Fibroblast of lung (primary cell): ENCODE measurements at regions not wholly inside any gene's neighbourhood (a gene's known extent, or its start where the extent isn't known, plus 50 kb on each side); places are given as distances from the start of the nearest gene placed in this dataset.

Experiments used
- DNase-seq, 2 donors: peaks; one replicate each; pipeline versions ENCODE4 v3.0.0 to v3.0.0-alpha.2; 2010; ENCODE audit warnings: low read depth in 2 of 2
- H2AFZ ChIP-seq: 2 replicates; pipeline ENCODE4 v1.5.1; 2012; ENCODE audit warnings: low read length, control low read depth, inconsistent platforms
- H3K27ac ChIP-seq: 2 replicates; pipeline ENCODE4 v1.5.1; 2011; ENCODE audit warnings: low read length, control low read depth; ENCODE audit not compliant: insufficient read depth
- H3K27me3 ChIP-seq: 2 replicates; pipeline ENCODE4 v1.5.1; 2011; ENCODE audit warnings: mild to moderate bottlenecking, low read length; ENCODE audit not compliant: control insufficient read depth, insufficient read depth
- H3K36me3 ChIP-seq: 2 replicates; pipeline ENCODE4 v1.5.1; 2011; ENCODE audit warnings: low read length; ENCODE audit not compliant: control insufficient read depth, insufficient read depth
- H3K4me1 ChIP-seq: 2 replicates; pipeline ENCODE4 v1.5.1; 2011; ENCODE audit warnings: low read length; ENCODE audit not compliant: control insufficient read depth, insufficient read depth; ENCODE audit errors: extremely low read depth
- H3K4me2 ChIP-seq: 2 replicates; pipeline ENCODE4 v1.5.1; 2011; ENCODE audit warnings: low read length, control low read depth; ENCODE audit not compliant: insufficient read depth; ENCODE audit errors: extremely low read depth
- H3K4me3 ChIP-seq, 4 experiments: fragments of 200-600 bp in 1 of 4; sonication (generic) in 1 of 4; replicated peaks in 1 of 4; 2 replicates each; pipeline ENCODE4 v1.5.1; 2011 to 2016; ENCODE audit warnings: low read length in 4 of 4, low read depth in 3 of 4, mild to moderate bottlenecking in 3 of 4, control low read depth in 2 of 4, inconsistent platforms in 1 of 4, mixed read lengths in 1 of 4; ENCODE audit not compliant: insufficient read depth in 1 of 4; ENCODE audit errors: control extremely low read depth in 1 of 4
- H3K79me2 ChIP-seq: 2 replicates; pipeline ENCODE4 v1.5.1; 2012; ENCODE audit warnings: mild to moderate bottlenecking, low read length, inconsistent platforms; ENCODE audit not compliant: control insufficient read depth, insufficient read depth
- H3K9ac ChIP-seq: 2 replicates; pipeline ENCODE4 v1.5.1; 2011; ENCODE audit warnings: mild to moderate bottlenecking, low read length, control low read depth; ENCODE audit not compliant: insufficient read depth
- H3K9me3 ChIP-seq: 2 replicates; pipeline ENCODE4 v1.5.1; 2012; ENCODE audit warnings: low read depth, low read length; ENCODE audit not compliant: control insufficient read depth, insufficient read depth
- H4K20me1 ChIP-seq: 2 replicates; pipeline ENCODE4 v1.5.1; 2011; ENCODE audit warnings: low read length; ENCODE audit not compliant: control insufficient read depth, insufficient read depth; ENCODE audit errors: extremely low read depth
- CTCF ChIP-seq, 2 donors: IDR thresholded peaks in 1 of 2; conservative IDR thresholded peaks in 1 of 2; 1 replicate in 1 of 2; 2 replicates in 1 of 2; pipeline ENCODE4 v1.5.1; 2011 to 2012; ENCODE audit warnings: low read length in 2 of 2, control low read depth in 1 of 2, inconsistent platforms in 1 of 2, low read depth in 1 of 2, mild to moderate bottlenecking in 1 of 2
- EZH2 ChIP-seq: IDR thresholded peaks from 2 replicates; pipeline ENCODE4 v1.5.1; 2012; ENCODE audit warnings: low read length, control low read depth, mild to moderate bottlenecking; ENCODE audit errors: missing control alignments

GRCh38 chr1:30511991-30512913 lies 211.1 kb downstream of the MATN1 start:
- Histone ChIP-seq H3K9ac (no peak overlapping the region), H4K20me1 (no peaks in the 10 kb centered on the region), H2AFZ (no peak overlapping the region), H3K79me2 (no peaks in the 10 kb centered on the region), H3K27me3 (no peaks in the 10 kb centered on the region), H3K9me3 (no peaks in the 10 kb centered on the region), H3K4me3 (no peak overlapping the region), H3K36me3 (no peaks in the 10 kb centered on the region), H3K27ac (no peak overlapping the region), H3K4me1 (no peaks in the 10 kb centered on the region), H3K4me2 (no peak overlapping the region)
- TF ChIP-seq CTCF (conservative IDR thresholded peaks at IDR 0.05 in 1 of 2, IDR thresholded peaks at IDR 0.05 in 1 of 2; ENCODE audit: low read depth in 1 of 2, low read length in 2 of 2) (no peak), EZH2 (no peak)
- DNase-seq, result peak in 1 of 2 donors; percentile 72

- Histone ChIP-seq H3K9ac (no peak overlapping the region), H3K27me3 (no peaks in the 10 kb centered on the region), H3K27ac (no peak overlapping the region), H3K4me2 (no peak overlapping the region), H4K20me1 (no peaks in the 10 kb centered on the region), H3K79me2 (no peaks in the 10 kb centered on the region), H3K4me3 (no peak overlapping the region), H3K4me1 (no peaks in the 10 kb centered on the region), H3K9me3 (no peaks in the 10 kb centered on the region), H3K36me3 (no peaks in the 10 kb centered on the region), H2AFZ (no peak overlapping the region)
- no peak for DNase-seq
- no peak for TF ChIP-seq CTCF (conservative IDR thresholded peaks at IDR 0.05 in 1 of 2, IDR thresholded peaks at IDR 0.05 in 1 of 2; ENCODE audit: low read depth in 1 of 2, low read length in 2 of 2)
- TF ChIP-seq EZH2, result no peak
Observed at GRCh38 chr1:30511563-30511962, 211.8 kb downstream of the MATN1 start.

- TF ChIP-seq CTCF (conservative IDR thresholded peaks at IDR 0.05 in 1 of 2, IDR thresholded peaks at IDR 0.05 in 1 of 2; ENCODE audit: low read depth in 1 of 2, low read length in 2 of 2), result no peak
- no peak for TF ChIP-seq EZH2
- Histone ChIP-seq H3K4me3 (no peak overlapping the region), H4K20me1 (no peaks in the 10 kb centered on the region), H3K27me3 (no peaks in the 10 kb centered on the region), H2AFZ (no peak overlapping the region), H3K4me1 (no peaks in the 10 kb centered on the region), H3K27ac (no peak overlapping the region), H3K36me3 (no peaks in the 10 kb centered on the region), H3K9ac (no peak overlapping the region), H3K79me2 (no peaks in the 10 kb centered on the region), H3K9me3 (no peaks in the 10 kb centered on the region), H3K4me2 (no peak overlapping the region)
- DNase-seq, result no peak
Observed at GRCh38 chr1:30511106-30511505, 212.3 kb downstream of the MATN1 start.
